ENCODE measurements at regions not wholly inside any gene's neighbourhood (a gene's known extent, or its start where the extent isn't known, plus 50 kb on each side); places are given as distances from the start of the nearest gene placed in this dataset.
"Not testable (repeated sequence)": the region's sequence is repeated elsewhere in the genome, so short reads cannot be mapped to it uniquely, and the experiment has no call there.

DNA sequence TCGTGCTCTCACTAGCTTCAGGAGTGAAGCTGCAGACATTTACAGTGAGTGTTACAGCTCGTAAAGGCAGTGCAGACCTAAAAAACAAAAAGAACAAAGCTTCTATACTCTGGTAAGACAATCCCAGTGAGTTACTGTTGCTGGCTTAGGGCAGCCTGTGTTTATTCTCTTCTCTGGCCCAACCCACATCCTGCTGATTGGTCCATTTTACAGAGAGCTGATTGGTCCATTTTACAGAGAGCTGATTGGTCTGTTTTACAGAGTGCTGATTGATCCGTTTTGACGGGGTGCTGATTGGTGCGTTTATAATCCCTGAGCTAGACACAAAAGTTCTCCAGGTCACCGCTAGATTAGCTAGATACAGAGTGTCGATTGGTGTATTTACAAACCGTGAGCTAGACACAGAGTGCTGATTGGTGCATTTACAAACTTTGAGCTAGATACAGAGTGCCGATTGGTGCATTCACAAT is 158.0 kb downstream of the KLRB1 start:
- H3K9ac ChIP-seq (ENCODE audit: low read length); H3K27me3 ChIP-seq (ENCODE audit: insufficient read depth, low read length); ATAC-seq; H3K27ac ChIP-seq (ENCODE audit: low read depth, low read length); RAD21 ChIA-PET (ENCODE audit: low non-redundant PET in 1 of 2, low total read pairs in 2 of 2, uncharacterized antibody in 2 of 2, unreplicated experiment in 2 of 2); H4K20me1 ChIP-seq (ENCODE audit: insufficient read depth); H3K79me2 ChIP-seq (ENCODE audit: insufficient read depth, low read length); POLR2A ChIA-PET; H3K9me3 ChIP-seq (ENCODE audit: control insufficient read depth in 1 of 2, insufficient read depth in 1 of 2, low read depth in 1 of 2, low read length in 2 of 2); intact Hi-C loops (cut with micrococcal nuclease); H3K4me1 ChIP-seq (ENCODE audit: control insufficient read depth in 1 of 2, insufficient read depth in 2 of 2, low read length in 2 of 2); H2AFZ ChIP-seq (ENCODE audit: low read depth, low read length, poor library complexity, severe bottlenecking); H3K9me2 ChIP-seq (ENCODE audit: insufficient read depth); BruUV-seq (replicated peaks); H3K36me3 ChIP-seq (ENCODE audit: control insufficient read depth in 1 of 2, insufficient read depth in 2 of 2, low read length in 2 of 2): not testable (repeated sequence)
- CTCF ChIA-PET, result interaction anchor here (1.0 kb wide), 1 partner anchor 20 kb away, joined by 3 read pairs; no protein-coding TSS in a partner anchor
- Histone ChIP-seq H3K4me2 (ENCODE audit: low read length) (peak overlapping the region; percentile 82), H3K4me3 (replicated peaks in 1 of 2; ENCODE audit: low read depth in 1 of 2, low read length in 2 of 2) (peak overlapping the region; percentile 57 to 64; a peak in 1 of 4 replicates)
- peak; percentile 4 for DNase-seq (ENCODE audit: low read depth, low spot score)

DNA sequence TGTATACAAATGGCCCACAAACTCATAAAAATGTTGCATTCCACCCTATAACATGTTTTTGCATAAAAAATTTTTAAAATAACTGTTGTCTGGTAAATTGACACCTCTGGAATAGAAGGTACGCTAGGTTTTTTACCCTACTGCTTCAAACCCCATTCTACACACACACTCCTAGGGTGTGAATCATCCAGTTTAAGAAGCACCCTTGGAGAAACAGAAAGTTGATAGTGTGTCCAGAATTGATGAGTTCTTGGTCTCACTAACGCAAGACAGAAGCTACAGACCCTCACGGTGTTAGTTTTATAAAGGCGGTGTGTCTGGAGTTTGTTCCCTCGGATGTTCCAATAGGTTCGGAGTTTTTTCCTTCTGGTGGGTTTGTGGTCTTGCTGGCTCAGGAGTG is 158.5 kb downstream of the KLRB1 start:
- no peak for ATAC-seq
- no peaks in the 10 kb centered on the region for H3K9me3 ChIP-seq (ENCODE audit: control insufficient read depth in 1 of 2, insufficient read depth in 1 of 2, low read depth in 1 of 2, low read length in 2 of 2)
- H3K9me2 ChIP-seq (ENCODE audit: insufficient read depth), result no peaks in the 10 kb centered on the region
- intact Hi-C loops (cut with micrococcal nuclease), result no loop called here
- ChIA-PET POLR2A (no interaction called here), CTCF (interaction anchor here (1.0 kb wide), 1 partner anchor 20 kb away, joined by 3 read pairs; no protein-coding TSS in a partner anchor), RAD21 (ENCODE audit: low non-redundant PET in 1 of 2, low total read pairs in 2 of 2, uncharacterized antibody in 2 of 2, unreplicated experiment in 2 of 2) (no interaction called here)
- no peaks in the 10 kb centered on the region for H3K36me3 ChIP-seq (ENCODE audit: control insufficient read depth in 1 of 2, insufficient read depth in 2 of 2, low read length in 2 of 2)
- TF ChIP-seq ZNF274 (IDR thresholded peaks at IDR 0.05; ENCODE audit: low read depth, low read length) (no peak), CEBPB (IDR thresholded peaks at IDR 0.05; ENCODE audit: low read depth) (no peak)
- TF ChIP-seq, protein P1, sequence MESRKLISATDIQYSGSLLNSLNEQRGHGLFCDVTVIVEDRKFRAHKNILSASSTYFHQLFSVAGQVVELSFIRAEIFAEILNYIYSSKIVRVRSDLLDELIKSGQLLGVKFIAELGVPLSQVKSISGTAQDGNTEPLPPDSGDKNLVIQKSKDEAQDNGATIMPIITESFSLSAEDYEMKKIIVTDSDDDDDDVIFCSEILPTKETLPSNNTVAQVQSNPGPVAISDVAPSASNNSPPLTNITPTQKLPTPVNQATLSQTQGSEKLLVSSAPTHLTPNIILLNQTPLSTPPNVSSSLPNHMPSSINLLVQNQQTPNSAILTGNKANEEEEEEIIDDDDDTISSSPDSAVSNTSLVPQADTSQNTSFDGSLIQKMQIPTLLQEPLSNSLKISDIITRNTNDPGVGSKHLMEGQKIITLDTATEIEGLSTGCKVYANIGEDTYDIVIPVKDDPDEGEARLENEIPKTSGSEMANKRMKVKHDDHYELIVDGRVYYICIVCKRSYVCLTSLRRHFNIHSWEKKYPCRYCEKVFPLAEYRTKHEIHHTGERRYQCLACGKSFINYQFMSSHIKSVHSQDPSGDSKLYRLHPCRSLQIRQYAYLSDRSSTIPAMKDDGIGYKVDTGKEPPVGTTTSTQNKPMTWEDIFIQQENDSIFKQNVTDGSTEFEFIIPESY (IDR thresholded peaks at IDR 0.05; ENCODE audit: extremely low read depth, insufficient replicate concordance, low read length), result no peak
- no peak overlapping the region for H2AFZ ChIP-seq (ENCODE audit: low read depth, low read length, poor library complexity, severe bottlenecking)
- H4K20me1 ChIP-seq (ENCODE audit: insufficient read depth), result no peaks in the 10 kb centered on the region
- H3K79me2 ChIP-seq (ENCODE audit: insufficient read depth, low read length), result peaks cover 5% of the 10 kb centered on the region; the same call in 1 of the 2 replicates
- H3K4me3 ChIP-seq (replicated peaks in 1 of 2; ENCODE audit: low read depth in 1 of 2, low read length in 2 of 2), result peak overlapping the region; percentile 57 to 64
- BruUV-seq (replicated peaks), result no TSS peak
- H3K9ac ChIP-seq (ENCODE audit: low read length), result peak overlapping the region; percentile 68
- H3K4me1 ChIP-seq (ENCODE audit: control insufficient read depth in 1 of 2, insufficient read depth in 2 of 2, low read length in 2 of 2), result peaks cover 0 to 8% of the 10 kb centered on the region in 2 experiments; a peak in 1 of 4 replicates
- H3K27me3 ChIP-seq (ENCODE audit: insufficient read depth, low read length), result no peaks in the 10 kb centered on the region
- peak overlapping the region; percentile 72; the same call in 1 of the 2 replicates for H3K27ac ChIP-seq (ENCODE audit: low read depth, low read length)
- DNase-seq (ENCODE audit: low read depth, low spot score), result no peak
- peak overlapping the region; percentile 82 for H3K4me2 ChIP-seq (ENCODE audit: low read length)

Data from HCT116 (cell line).